Right lobe of liver (tissue), 6 donors: ENCODE measurements at regions not wholly inside any gene's neighbourhood (a gene's known extent, or its start where the extent isn't known, plus 50 kb on each side); places are given as distances from the start of the nearest gene placed in this dataset.

Experiments
- ATAC-seq, 4 donors: fragments of 200-7000 bp; cut with Tn5 transposase; one replicate each; pipeline ENCODE4 v1.9.1; 2020; ENCODE audit warnings: mild to moderate bottlenecking in 4 of 4, moderate library complexity in 4 of 4
- DNase-seq, 3 donors: peaks; one replicate each; pipeline ENCODE4 v3.0.0-alpha.2; 2020
- H3K27ac ChIP-seq, 3 donors: fragments of 200-600 bp; one replicate each; pipeline ENCODE4 v1.8.0; 2022
- H3K27me3 ChIP-seq, 2 donors: fragments of 200-600 bp; one replicate each; pipeline ENCODE4 v1.8.0; 2022
- H3K36me3 ChIP-seq, 4 donors: fragments of 200-600 bp; sonication (generic) in 1 of 4; one replicate each; pipeline versions ENCODE4 v1.5.1 to v1.8.0; 2017 to 2022; ENCODE audit warnings: control low read depth in 1 of 4
- H3K4me1 ChIP-seq, 4 donors: fragments of 200-600 bp; sonication (generic) in 1 of 4; one replicate each; pipeline versions ENCODE4 v1.5.1 to v1.8.0; 2017 to 2022; ENCODE audit warnings: control low read depth in 1 of 4
- H3K4me3 ChIP-seq, 3 donors: fragments of 200-600 bp; one replicate each; pipeline ENCODE4 v1.8.0; 2022
- H3K9me3 ChIP-seq, 4 donors: fragments of 200-600 bp; sonication (generic) in 1 of 4; one replicate each; pipeline versions ENCODE4 v1.5.1 to v1.8.0; 2017 to 2022; ENCODE audit warnings: control low read depth in 1 of 4
- CTCF ChIP-seq, 4 donors: fragments of 200-600 bp in 3 of 4; fragments of 450-650 bp in 1 of 4; IDR thresholded peaks; one replicate each; pipeline versions ENCODE4 v1.5.1 to v1.8.0; 2016 to 2022; ENCODE audit warnings: antibody characterized with exemption in 4 of 4, mild to moderate bottlenecking in 2 of 4
- POLR2A ChIP-seq: fragments of 450-650 bp; IDR thresholded peaks from one replicate; pipeline ENCODE4 v1.6.1; 2017; ENCODE audit warnings: antibody characterized with exemption, mild to moderate bottlenecking
- WGBS: methylation state at CpG from one replicate; pipeline ENCODE4 v1.1.6; 2018; ENCODE audit warnings: low coverage, low lambda C conversion rate; ENCODE audit not compliant: insufficient coverage; ENCODE audit errors: missing lambda C conversion rate; 5-methylcytosine and 5-hydroxymethylcytosine counted together
- intact Hi-C, 2 donors: fragments of 100-400 bp; cut with DNase I; formaldehyde crosslinking; loops; one replicate each; pipeline versions ENCODE4 v1.11.2 to v1.14.1; 2022
- donor health status: DM: no; HTN: yes; CAD: no.
- donor health status: DM: no; HTN: no; CAD: no.
- donor health status: DM: no; HTN: no; CAD: no.
- donor health status: DM: no; HTN: yes; CAD: no.
- donor health status: DM: no; HTN: yes; CAD: no.

GRCh38 chr12:24555730-24556129, 393.2 kb downstream of the BCAT1 start:
- no peak overlapping the region for H3K27ac ChIP-seq
- no peak for DNase-seq
- no peaks in the 10 kb centered on the region for H3K9me3 ChIP-seq
- 90% methylated on average over 2 of the region's 2 CpGs for WGBS
- no peak overlapping the region for H3K4me3 ChIP-seq
- peaks cover 0 to 23% (median 7%) of the 10 kb centered on the region in 4 donors for H3K4me1 ChIP-seq
- no peak for TF ChIP-seq POLR2A
- TF ChIP-seq CTCF (IDR thresholded peaks at IDR 0.05) = no peak
- no peaks in the 10 kb centered on the region for H3K36me3 ChIP-seq
- H3K27me3 ChIP-seq = no peaks in the 10 kb centered on the region
- no peak for ATAC-seq
- intact Hi-C loops = no loop called here

GRCh38 chr12:24554612-24555295, 394.1 kb downstream of the BCAT1 start:
- H3K9me3 ChIP-seq = no peaks in the 10 kb centered on the region
- no peak for DNase-seq
- H3K4me3 ChIP-seq = no peak overlapping the region
- H3K27me3 ChIP-seq = no peaks in the 10 kb centered on the region
- no peaks in the 10 kb centered on the region for H3K36me3 ChIP-seq
- H3K4me1 ChIP-seq = peaks cover 0 to 30% (median 7%) of the 10 kb centered on the region in 4 donors
- TF ChIP-seq CTCF (IDR thresholded peaks at IDR 0.05) (no peak), POLR2A (no peak)
- ATAC-seq = no peak
- intact Hi-C loops = no loop called here
- WGBS = 87% methylated on average over 11 of the region's 11 CpGs
- H3K27ac ChIP-seq = no peak overlapping the region

- no peak overlapping the region for H3K27ac ChIP-seq
- H3K36me3 ChIP-seq = no peaks in the 10 kb centered on the region
- no peaks in the 10 kb centered on the region for H3K9me3 ChIP-seq
- intact Hi-C loops = no loop called here
- TF ChIP-seq CTCF (IDR thresholded peaks at IDR 0.05) = no peak
- TF ChIP-seq POLR2A = no peak
- H3K4me3 ChIP-seq = no peak overlapping the region
- WGBS = 55% methylated on average over 3 of the region's 3 CpGs
- ATAC-seq (no peak), DNase-seq (no peak)
- peaks cover 0 to 19% (median 3%) of the 10 kb centered on the region in 4 donors for H3K4me1 ChIP-seq
- H3K27me3 ChIP-seq = no peaks in the 10 kb centered on the region
These were observed 395.6 kb downstream of the BCAT1 start for GRCh38 chr12:24553259-24553658.

- DNase-seq (no peak), ATAC-seq (peak; percentile 89 to 94 (median 92))
These were observed 397.6 kb downstream of the BCAT1 start for GRCh38 chr12:24551163-24551786.

More at GRCh38 chr12:24551163-24551786, 397.6 kb downstream of the BCAT1 start:
- Histone ChIP-seq H3K9me3 (no peaks in the 10 kb centered on the region), H3K4me3 (peak overlapping the region in 2 of 3 donors; percentile 12 to 34), H3K36me3 (no peaks in the 10 kb centered on the region), H3K27ac (peak overlapping the region in 2 of 3 donors; percentile 49 to 57), H3K27me3 (no peaks in the 10 kb centered on the region), H3K4me1 (peaks cover 0 to 19% (median 3%) of the 10 kb centered on the region in 4 donors)
- intact Hi-C loops = no loop called here
- 10% methylated on average over 10 of the region's 10 CpGs for WGBS
- TF ChIP-seq CTCF (IDR thresholded peaks at IDR 0.05) (no peak), POLR2A (no peak)
